ENCODE measurements at regions not wholly inside any gene's neighbourhood (a gene's known extent, or its start where the extent isn't known, plus 50 kb on each side); places are given as distances from the start of the nearest gene placed in this dataset.

GRCh38 chr14:96682401-96682800, 114.8 kb upstream of the VRK1 start:
- H3K4me2 ChIP-seq (ENCODE audit: insufficient read depth, low read length), result no peak overlapping the region
- H3K9me3 ChIP-seq (ENCODE audit: low read depth, low read length), result no peaks in the 10 kb centered on the region
- H2AFZ ChIP-seq (ENCODE audit: low read length), result no peak overlapping the region
- no peak overlapping the region for H3K27ac ChIP-seq (ENCODE audit: low read depth, low read length)
- H3K36me3 ChIP-seq (ENCODE audit: insufficient read depth, low read length), result no peaks in the 10 kb centered on the region
- H4K20me1 ChIP-seq (ENCODE audit: insufficient read depth, low read length), result no peaks in the 10 kb centered on the region
- no peak for DNase-seq (ENCODE audit: insufficient read length, low spot score, missing footprints)
- H3K4me3 ChIP-seq (ENCODE audit: insufficient read depth, low read length), result no peak overlapping the region
- H3K27me3 ChIP-seq (ENCODE audit: insufficient read depth, low read length), result no peaks in the 10 kb centered on the region
- no peaks in the 10 kb centered on the region for H3K79me2 ChIP-seq (ENCODE audit: insufficient read depth, low read length)
- no peak for TF ChIP-seq CTCF (IDR thresholded peaks at IDR 0.05; ENCODE audit: extremely low read depth, low read depth, low read length)
- no peaks in the 10 kb centered on the region for H3K4me1 ChIP-seq (ENCODE audit: insufficient read depth, low read length)

DNA sequence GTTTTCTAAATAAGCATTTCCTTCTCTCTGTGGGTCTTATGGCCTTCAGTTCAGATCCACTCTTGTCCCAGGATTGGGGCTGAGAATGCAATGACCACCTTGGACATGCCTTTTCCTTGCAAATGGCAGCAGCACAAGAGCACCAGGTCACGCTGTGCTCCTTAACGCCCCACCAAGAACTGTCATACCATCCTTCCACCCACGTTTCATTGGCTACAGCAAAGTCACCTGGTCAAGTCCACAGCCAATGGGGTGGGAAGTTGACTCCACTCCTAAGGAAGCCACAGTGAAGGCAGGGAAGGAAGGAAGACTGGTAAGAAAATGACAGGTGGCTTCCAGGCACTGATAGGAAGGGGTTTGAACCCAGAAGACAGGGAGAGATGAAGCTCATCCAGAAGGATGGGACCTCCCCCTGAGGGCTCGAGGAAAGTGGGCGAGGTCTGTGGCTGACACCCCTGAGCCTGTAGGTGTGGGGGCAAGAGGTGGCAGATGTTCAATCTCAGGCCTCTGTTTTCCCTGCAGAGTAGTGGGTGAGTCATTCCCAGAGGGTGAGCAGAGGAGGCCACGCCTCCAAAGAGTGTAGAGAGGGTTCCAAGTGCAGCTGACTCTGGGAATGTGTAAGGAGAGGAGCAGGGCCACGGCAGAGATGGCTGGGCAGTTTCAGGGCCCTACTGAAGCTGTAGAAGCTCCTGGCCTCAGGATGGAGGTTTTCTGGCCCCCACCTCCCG, 113.5 kb upstream of the VRK1 start:
- Histone ChIP-seq H3K79me2 (ENCODE audit: insufficient read depth, low read length) (no peaks in the 10 kb centered on the region), H3K9me3 (ENCODE audit: low read depth, low read length) (no peaks in the 10 kb centered on the region), H3K27ac (ENCODE audit: low read depth, low read length) (no peak overlapping the region), H3K4me1 (ENCODE audit: insufficient read depth, low read length) (no peaks in the 10 kb centered on the region), H3K4me3 (ENCODE audit: insufficient read depth, low read length) (no peak overlapping the region), H4K20me1 (ENCODE audit: insufficient read depth, low read length) (no peaks in the 10 kb centered on the region), H3K4me2 (ENCODE audit: insufficient read depth, low read length) (no peak overlapping the region), H2AFZ (ENCODE audit: low read length) (no peak overlapping the region), H3K27me3 (ENCODE audit: insufficient read depth, low read length) (no peaks in the 10 kb centered on the region), H3K36me3 (ENCODE audit: insufficient read depth, low read length) (no peaks in the 10 kb centered on the region)
- DNase-seq (ENCODE audit: insufficient read length, low spot score, missing footprints), result no peak
- TF ChIP-seq CTCF (IDR thresholded peaks at IDR 0.05; ENCODE audit: extremely low read depth, low read depth, low read length), result no peak

GRCh38 chr14:96686126-96686525, 111.1 kb upstream of the VRK1 start:
- no peak overlapping the region for H2AFZ ChIP-seq (ENCODE audit: low read length)
- no peak for DNase-seq (ENCODE audit: insufficient read length, low spot score, missing footprints)
- no peak overlapping the region for H3K4me2 ChIP-seq (ENCODE audit: insufficient read depth, low read length)
- H3K9me3 ChIP-seq (ENCODE audit: low read depth, low read length), result no peaks in the 10 kb centered on the region
- H3K27ac ChIP-seq (ENCODE audit: low read depth, low read length), result no peak overlapping the region
- H3K4me1 ChIP-seq (ENCODE audit: insufficient read depth, low read length), result no peaks in the 10 kb centered on the region
- no peak for TF ChIP-seq CTCF (IDR thresholded peaks at IDR 0.05; ENCODE audit: extremely low read depth, low read depth, low read length)
- no peaks in the 10 kb centered on the region for H3K27me3 ChIP-seq (ENCODE audit: insufficient read depth, low read length)
- no peaks in the 10 kb centered on the region for H3K79me2 ChIP-seq (ENCODE audit: insufficient read depth, low read length)
- H3K4me3 ChIP-seq (ENCODE audit: insufficient read depth, low read length), result no peak overlapping the region
- H4K20me1 ChIP-seq (ENCODE audit: insufficient read depth, low read length), result no peaks in the 10 kb centered on the region
- no peaks in the 10 kb centered on the region for H3K36me3 ChIP-seq (ENCODE audit: insufficient read depth, low read length)

DNA sequence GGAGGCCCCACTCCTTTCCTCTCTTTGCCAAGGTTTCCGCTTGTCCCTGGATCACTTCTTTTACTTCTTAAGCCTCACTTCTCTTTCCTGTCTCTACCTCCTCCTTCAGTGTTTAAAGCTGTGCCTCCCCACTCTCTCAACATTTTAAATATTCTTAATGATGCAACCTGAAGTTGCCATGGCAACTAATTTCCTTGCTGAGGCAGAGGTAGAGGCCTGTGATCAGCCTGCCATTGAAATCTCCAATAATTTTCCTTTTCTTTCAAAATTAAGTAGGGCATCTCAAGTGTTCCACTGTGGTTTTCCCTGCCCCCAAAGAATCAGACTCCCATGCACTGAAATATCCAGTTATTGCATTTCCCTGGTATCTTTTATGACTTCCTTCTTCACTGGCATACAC, 108.6 kb upstream of the VRK1 start:
- Histone ChIP-seq H4K20me1 (ENCODE audit: insufficient read depth, low read length) (no peaks in the 10 kb centered on the region), H3K4me2 (ENCODE audit: insufficient read depth, low read length) (no peak overlapping the region)
- TF ChIP-seq CTCF (IDR thresholded peaks at IDR 0.05; ENCODE audit: extremely low read depth, low read depth, low read length), result no peak

More for the DNA sequence above, 108.6 kb upstream of the VRK1 start:
- no peaks in the 10 kb centered on the region for H3K27me3 ChIP-seq (ENCODE audit: insufficient read depth, low read length)
- no peak overlapping the region for H3K27ac ChIP-seq (ENCODE audit: low read depth, low read length)
- H2AFZ ChIP-seq (ENCODE audit: low read length), result no peak overlapping the region
- no peaks in the 10 kb centered on the region for H3K4me1 ChIP-seq (ENCODE audit: insufficient read depth, low read length)
- no peaks in the 10 kb centered on the region for H3K9me3 ChIP-seq (ENCODE audit: low read depth, low read length)
- no peak for DNase-seq (ENCODE audit: insufficient read length, low spot score, missing footprints)
- H3K4me3 ChIP-seq (ENCODE audit: insufficient read depth, low read length), result no peak overlapping the region
- no peaks in the 10 kb centered on the region for H3K36me3 ChIP-seq (ENCODE audit: insufficient read depth, low read length)
- H3K79me2 ChIP-seq (ENCODE audit: insufficient read depth, low read length), result no peaks in the 10 kb centered on the region

Measured in osteoblast (primary cell).